HG02938 (cell line): ENCODE measurements at regions not wholly inside any gene's neighbourhood (a gene's known extent, or its start where the extent isn't known, plus 50 kb on each side); places are given as distances from the start of the nearest gene placed in this dataset.
A peak's percentile ranks its signal among the peaks of the same experiment; 100 is the strongest.
"Not testable (repeated sequence)": the region's sequence is repeated elsewhere in the genome, so short reads cannot be mapped to it uniquely, and the experiment has no call there.

Experiments used
- ATAC-seq: cut with Tn5 transposase; IDR thresholded peaks from one replicate; pipeline ENCODE4 v1.9.1; 2021; ENCODE audit warnings: mild to moderate bottlenecking, moderate library complexity; ENCODE audit not compliant: unreplicated experiment

GRCh38 chr4:171017593-171017992, 795.6 kb upstream of the GALNTL6 start:
- no peak for ATAC-seq

- no peak for ATAC-seq
These were observed 797.1 kb upstream of the GALNTL6 start for GRCh38 chr4:171016145-171016544.

- ATAC-seq = no peak
These were observed 797.8 kb upstream of the GALNTL6 start for GRCh38 chr4:171015441-171015840.

GRCh38 chr4:171007618-171008390, 805.4 kb upstream of the GALNTL6 start:
- no peak for ATAC-seq

- ATAC-seq = no peak
These were observed 811.0 kb upstream of the GALNTL6 start for GRCh38 chr4:171002246-171002645.

- ATAC-seq = peak; percentile 98
These were observed 822.1 kb upstream of the GALNTL6 start for GRCh38 chr4:170990989-170991589.

GRCh38 chr4:170988446-170988845, 824.8 kb upstream of the GALNTL6 start:
- ATAC-seq = no peak

- no peak for ATAC-seq
These were observed 833.5 kb upstream of the GALNTL6 start for GRCh38 chr4:170979736-170980135.

- ATAC-seq = no peak
These were observed 834.2 kb upstream of the GALNTL6 start for GRCh38 chr4:170978990-170979389.

- no peak for ATAC-seq
These were observed 859.3 kb upstream of the AADAT start for GRCh38 chr4:170949084-170949483.

GRCh38 chr4:170940043-170940724, 850.4 kb upstream of the AADAT start:
- ATAC-seq = no peak

GRCh38 chr4:170938588-170938987, 848.8 kb upstream of the AADAT start:
- no peak for ATAC-seq

GRCh38 chr4:170931321-170931720, 841.6 kb upstream of the AADAT start:
- ATAC-seq = no peak

- no peak for ATAC-seq
These were observed 798.9 kb upstream of the AADAT start for GRCh38 chr4:170888660-170889059.

GRCh38 chr4:170887396-170887795, 797.6 kb upstream of the AADAT start:
- ATAC-seq = no peak

- no peak for ATAC-seq
These were observed 795.3 kb upstream of the AADAT start for GRCh38 chr4:170884969-170885570.

GRCh38 chr4:170881646-170882045, 791.9 kb upstream of the AADAT start:
- ATAC-seq = not testable (repeated sequence)

- no peak for ATAC-seq
These were observed 786.1 kb upstream of the AADAT start for GRCh38 chr4:170875868-170876267.

- no peak for ATAC-seq
These were observed 783.0 kb upstream of the AADAT start for GRCh38 chr4:170872794-170873193.

- no peak for ATAC-seq
These were observed 778.4 kb upstream of the AADAT start for GRCh38 chr4:170868170-170868569.

GRCh38 chr4:170854097-170854496, 764.3 kb upstream of the AADAT start:
- no peak for ATAC-seq
